ENCODE measurements at regions not wholly inside any gene's neighbourhood (a gene's known extent, or its start where the extent isn't known, plus 50 kb on each side); places are given as distances from the start of the nearest gene placed in this dataset.

DNA sequence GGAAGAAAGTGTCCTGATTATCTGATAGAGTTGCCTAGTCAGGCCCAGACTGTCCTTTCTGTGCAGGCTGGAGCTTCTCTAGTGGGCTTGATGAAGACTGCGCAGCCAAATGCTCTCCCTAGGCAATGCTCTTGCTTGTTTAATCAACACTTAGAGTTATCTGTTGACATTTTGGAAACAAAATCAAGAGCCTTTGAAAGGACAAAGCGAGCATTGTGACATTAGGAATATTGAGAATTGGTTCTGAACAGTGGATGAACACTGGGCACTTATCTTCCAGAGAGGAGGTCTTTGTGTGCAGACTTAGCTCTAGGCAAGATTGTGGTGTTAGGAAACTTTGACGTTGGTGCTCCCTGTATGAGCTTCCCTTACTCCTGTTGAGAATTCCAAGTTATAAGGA lies 94.5 kb downstream of the DNTTIP2 start:
- POLR2A ChIA-PET: no interaction called here
- Histone ChIP-seq H3K27me3 (replicated peaks in 2 of 5; ENCODE audit: control insufficient read depth in 4 of 5, insufficient read depth in 5 of 5, low read length in 4 of 5) (no peaks in the 10 kb centered on the region), H3K4me1 (ENCODE audit: control extremely low read depth in 1 of 4, control insufficient read depth in 4 of 4, insufficient read depth in 4 of 4, low read length in 3 of 4) (no peaks in the 10 kb centered on the region), H3K36me3 (ENCODE audit: control insufficient read depth in 4 of 4, insufficient read depth in 4 of 4, low read length in 3 of 4) (no peaks in the 10 kb centered on the region), H3K4me3 (ENCODE audit: control insufficient read depth in 1 of 7, extremely low read depth in 1 of 7, insufficient read depth in 4 of 7, low read depth in 2 of 7, low read length in 6 of 7) (no peak overlapping the region), H3K27ac (ENCODE audit: insufficient read depth in 1 of 2, low read depth in 1 of 2, low read length in 2 of 2, poor library complexity in 1 of 2, severe bottlenecking in 2 of 2) (no peak overlapping the region), H3K9me3 (ENCODE audit: control extremely low read depth in 1 of 5, control insufficient read depth in 4 of 5, insufficient read depth in 2 of 5, low read depth in 1 of 5, low read length in 4 of 5) (peaks cover 0 to 11% (median under 1%) of the 10 kb centered on the region in 5 experiments)
- 100% methylated on average over 2 of the region's 3 CpGs for WGBS (ENCODE audit: insufficient coverage)
- no peak for DNase-seq
- CTCF ChIA-PET: no interaction called here

DNA sequence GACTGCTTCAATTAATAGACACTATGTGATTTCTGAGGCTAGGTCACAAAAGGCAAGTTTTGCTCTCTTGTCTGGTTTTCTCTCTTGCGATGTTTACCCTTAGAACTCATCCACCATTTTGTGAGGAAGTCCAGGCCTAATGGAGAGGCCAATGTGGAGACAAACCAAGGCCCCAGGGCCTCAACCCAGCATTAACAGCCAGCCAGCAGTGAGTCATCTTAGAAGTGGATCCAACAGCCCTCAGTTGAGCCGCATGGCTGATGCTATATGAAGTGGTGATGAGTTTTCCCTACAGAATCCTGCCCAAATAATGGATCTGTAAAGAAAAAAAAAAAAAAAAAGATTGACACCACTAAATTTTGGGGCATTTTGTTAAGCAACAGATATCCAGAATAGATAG lies 95.1 kb downstream of the DNTTIP2 start:
- ChIA-PET POLR2A (no interaction called here), CTCF (no interaction called here)
- no peaks in the 10 kb centered on the region for H3K4me1 ChIP-seq (ENCODE audit: control extremely low read depth in 1 of 4, control insufficient read depth in 4 of 4, insufficient read depth in 4 of 4, low read length in 3 of 4)
- WGBS (ENCODE audit: insufficient coverage): 100% methylated on average over 1 of the region's 2 CpGs
- no peaks in the 10 kb centered on the region for H3K36me3 ChIP-seq (ENCODE audit: control insufficient read depth in 4 of 4, insufficient read depth in 4 of 4, low read length in 3 of 4)
- H3K27ac ChIP-seq (ENCODE audit: insufficient read depth in 1 of 2, low read depth in 1 of 2, low read length in 2 of 2, poor library complexity in 1 of 2, severe bottlenecking in 2 of 2): no peak overlapping the region
- peaks cover 0 to 5% (median 0%) of the 10 kb centered on the region in 5 experiments for H3K9me3 ChIP-seq (ENCODE audit: control extremely low read depth in 1 of 5, control insufficient read depth in 4 of 5, insufficient read depth in 2 of 5, low read depth in 1 of 5, low read length in 4 of 5)
- no peak overlapping the region for H3K4me3 ChIP-seq (ENCODE audit: control insufficient read depth in 1 of 7, extremely low read depth in 1 of 7, insufficient read depth in 4 of 7, low read depth in 2 of 7, low read length in 6 of 7)
- no peaks in the 10 kb centered on the region for H3K27me3 ChIP-seq (replicated peaks in 2 of 5; ENCODE audit: control insufficient read depth in 4 of 5, insufficient read depth in 5 of 5, low read length in 4 of 5)
- DNase-seq: no peak

DNA sequence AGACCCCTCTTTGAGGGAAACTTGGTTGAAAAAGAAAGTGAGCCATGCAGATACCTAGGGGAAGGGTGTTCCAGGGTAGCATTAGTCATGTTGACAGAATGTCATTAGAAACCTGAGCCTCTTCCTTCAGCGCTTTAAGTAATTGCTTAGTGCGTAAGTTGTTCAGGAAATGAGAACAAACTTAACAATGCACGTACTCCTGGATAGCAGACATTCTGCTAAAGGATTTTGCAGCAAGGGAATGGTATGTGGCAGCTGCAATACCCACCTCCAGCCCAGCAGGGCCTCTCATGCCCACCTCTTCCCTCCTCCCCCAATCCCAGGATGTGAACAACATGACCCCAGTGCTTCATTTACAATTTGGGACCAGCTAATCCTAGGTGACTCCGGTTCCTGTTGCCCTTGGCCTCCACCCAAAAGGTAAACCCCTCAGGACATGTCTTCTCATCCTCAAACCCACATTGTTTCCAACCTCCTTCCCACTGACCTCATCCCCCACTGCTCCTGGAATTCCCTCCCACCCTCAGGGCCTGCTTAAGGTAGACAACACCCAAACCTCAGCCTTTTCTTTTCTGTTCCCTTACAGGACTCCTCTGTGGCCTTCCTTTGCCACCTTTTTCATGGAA lies 98.0 kb upstream of the BCAR3 start:
- Histone ChIP-seq H3K27me3 (replicated peaks in 2 of 5; ENCODE audit: control insufficient read depth in 4 of 5, insufficient read depth in 5 of 5, low read length in 4 of 5) (no peaks in the 10 kb centered on the region), H3K36me3 (ENCODE audit: control insufficient read depth in 4 of 4, insufficient read depth in 4 of 4, low read length in 3 of 4) (no peaks in the 10 kb centered on the region), H3K9me3 (ENCODE audit: control extremely low read depth in 1 of 5, control insufficient read depth in 4 of 5, insufficient read depth in 2 of 5, low read depth in 1 of 5, low read length in 4 of 5) (no peaks in the 10 kb centered on the region), H3K4me3 (ENCODE audit: control insufficient read depth in 1 of 7, extremely low read depth in 1 of 7, insufficient read depth in 4 of 7, low read depth in 2 of 7, low read length in 6 of 7) (no peak overlapping the region), H3K4me1 (ENCODE audit: control extremely low read depth in 1 of 4, control insufficient read depth in 4 of 4, insufficient read depth in 4 of 4, low read length in 3 of 4) (no peaks in the 10 kb centered on the region), H3K27ac (ENCODE audit: insufficient read depth in 1 of 2, low read depth in 1 of 2, low read length in 2 of 2, poor library complexity in 1 of 2, severe bottlenecking in 2 of 2) (no peak overlapping the region)
- 100% methylated on average over 2 of the region's 4 CpGs for WGBS (ENCODE audit: insufficient coverage)
- ChIA-PET CTCF (interaction anchor here (1.8 kb wide), 1 partner anchor 34 kb away, joined by 4 read pairs; no protein-coding TSS in a partner anchor), POLR2A (interaction anchor here (0.7 kb wide), 1 partner anchor 39 kb away, joined by 4 read pairs; no protein-coding TSS in a partner anchor)
- DNase-seq: no peak

DNA sequence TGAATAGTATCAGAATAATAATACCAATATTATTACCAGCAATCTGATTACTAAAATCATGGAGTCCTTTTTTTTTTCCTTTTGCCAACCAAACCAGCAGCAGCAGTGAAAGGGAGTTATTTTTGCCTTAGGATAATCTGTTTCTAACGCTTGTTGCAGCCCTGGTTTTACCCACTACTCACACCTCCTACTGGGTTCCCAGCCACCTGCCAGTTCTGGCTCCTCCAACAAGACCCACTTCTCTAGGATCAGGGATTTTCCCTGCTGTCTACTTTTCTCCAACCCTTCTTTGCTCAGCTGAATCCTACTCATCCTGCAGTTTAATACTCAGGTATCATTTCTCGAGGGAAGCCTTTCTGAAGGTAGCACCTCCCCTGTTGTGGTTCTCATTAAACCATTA lies 96.8 kb upstream of the BCAR3 start:
- ChIA-PET CTCF (interaction anchor here (1.8 kb wide), 1 partner anchor 35 kb away, joined by 4 read pairs; no protein-coding TSS in a partner anchor), POLR2A (interaction anchor here (0.8 kb wide), 1 partner anchor 805 kb away, joined by 3 read pairs; no protein-coding TSS in a partner anchor)
- Histone ChIP-seq H3K4me3 (ENCODE audit: control insufficient read depth in 1 of 7, extremely low read depth in 1 of 7, insufficient read depth in 4 of 7, low read depth in 2 of 7, low read length in 6 of 7) (no peak overlapping the region), H3K27me3 (replicated peaks in 2 of 5; ENCODE audit: control insufficient read depth in 4 of 5, insufficient read depth in 5 of 5, low read length in 4 of 5) (no peaks in the 10 kb centered on the region), H3K4me1 (ENCODE audit: control extremely low read depth in 1 of 4, control insufficient read depth in 4 of 4, insufficient read depth in 4 of 4, low read length in 3 of 4) (no peaks in the 10 kb centered on the region), H3K27ac (ENCODE audit: insufficient read depth in 1 of 2, low read depth in 1 of 2, low read length in 2 of 2, poor library complexity in 1 of 2, severe bottlenecking in 2 of 2) (no peak overlapping the region), H3K9me3 (ENCODE audit: control extremely low read depth in 1 of 5, control insufficient read depth in 4 of 5, insufficient read depth in 2 of 5, low read depth in 1 of 5, low read length in 4 of 5) (no peaks in the 10 kb centered on the region), H3K36me3 (ENCODE audit: control insufficient read depth in 4 of 4, insufficient read depth in 4 of 4, low read length in 3 of 4) (no peaks in the 10 kb centered on the region)
- no peak for DNase-seq
- WGBS (ENCODE audit: insufficient coverage): 100% methylated on average over 1 of the region's 2 CpGs

DNA sequence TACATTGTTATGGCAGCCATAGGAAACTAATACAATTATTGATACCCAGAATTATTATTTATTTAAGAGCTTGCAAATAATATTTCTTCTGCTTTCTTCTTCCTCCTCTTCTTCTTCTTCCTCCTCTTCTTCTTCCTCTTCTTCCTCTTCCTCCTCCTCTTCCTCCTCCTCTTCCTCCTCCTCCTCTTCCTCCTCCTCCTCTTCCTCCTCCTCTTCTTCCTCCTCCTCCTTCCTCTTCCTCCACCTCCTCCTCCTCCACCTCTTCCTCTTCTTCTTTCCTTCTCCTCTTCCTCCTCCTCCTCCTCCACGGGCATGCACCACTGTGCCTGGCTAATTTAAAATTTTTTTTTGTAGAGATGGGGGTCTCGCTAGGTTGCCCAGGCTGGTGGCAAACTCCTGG lies 95.6 kb upstream of the BCAR3 start:
- WGBS (ENCODE audit: insufficient coverage): 100% methylated on average over 1 of the region's 2 CpGs
- Histone ChIP-seq H3K9me3 (ENCODE audit: control extremely low read depth in 1 of 5, control insufficient read depth in 4 of 5, insufficient read depth in 2 of 5, low read depth in 1 of 5, low read length in 4 of 5) (no peaks in the 10 kb centered on the region), H3K4me3 (ENCODE audit: control insufficient read depth in 1 of 7, extremely low read depth in 1 of 7, insufficient read depth in 4 of 7, low read depth in 2 of 7, low read length in 6 of 7) (no peak overlapping the region), H3K27me3 (replicated peaks in 2 of 5; ENCODE audit: control insufficient read depth in 4 of 5, insufficient read depth in 5 of 5, low read length in 4 of 5) (no peaks in the 10 kb centered on the region), H3K36me3 (ENCODE audit: control insufficient read depth in 4 of 4, insufficient read depth in 4 of 4, low read length in 3 of 4) (no peaks in the 10 kb centered on the region), H3K4me1 (ENCODE audit: control extremely low read depth in 1 of 4, control insufficient read depth in 4 of 4, insufficient read depth in 4 of 4, low read length in 3 of 4) (no peaks in the 10 kb centered on the region), H3K27ac (ENCODE audit: insufficient read depth in 1 of 2, low read depth in 1 of 2, low read length in 2 of 2, poor library complexity in 1 of 2, severe bottlenecking in 2 of 2) (no peak overlapping the region)
- DNase-seq: no peak
- ChIA-PET CTCF (no interaction called here), POLR2A (no interaction called here)

DNA sequence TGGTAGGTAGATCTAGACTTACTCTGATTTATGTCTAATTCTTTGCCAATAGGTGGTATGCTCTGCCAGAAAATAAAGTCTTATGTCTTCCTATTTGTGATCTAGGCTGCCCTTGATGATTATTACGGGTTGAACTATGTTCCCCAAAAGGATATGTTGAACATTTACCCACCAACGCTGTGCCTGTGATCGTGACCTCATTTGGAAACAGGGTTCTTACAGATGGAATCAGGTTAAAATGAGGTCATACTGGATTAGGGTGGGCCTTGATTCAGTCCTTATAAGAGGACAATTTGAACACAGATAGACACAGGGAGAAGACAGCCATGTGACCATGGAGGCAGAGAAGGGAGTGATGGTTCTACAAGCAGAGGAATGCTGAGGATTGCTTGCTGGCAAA lies 95.1 kb upstream of the BCAR3 start:
- no peak overlapping the region for H3K27ac ChIP-seq (ENCODE audit: insufficient read depth in 1 of 2, low read depth in 1 of 2, low read length in 2 of 2, poor library complexity in 1 of 2, severe bottlenecking in 2 of 2)
- POLR2A ChIA-PET: no interaction called here
- no peaks in the 10 kb centered on the region for H3K9me3 ChIP-seq (ENCODE audit: control extremely low read depth in 1 of 5, control insufficient read depth in 4 of 5, insufficient read depth in 2 of 5, low read depth in 1 of 5, low read length in 4 of 5)
- H3K4me3 ChIP-seq (ENCODE audit: control insufficient read depth in 1 of 7, extremely low read depth in 1 of 7, insufficient read depth in 4 of 7, low read depth in 2 of 7, low read length in 6 of 7): no peak overlapping the region
- 100% methylated on average over 2 of the region's 3 CpGs for WGBS (ENCODE audit: insufficient coverage)
- H3K27me3 ChIP-seq (replicated peaks in 2 of 5; ENCODE audit: control insufficient read depth in 4 of 5, insufficient read depth in 5 of 5, low read length in 4 of 5): no peaks in the 10 kb centered on the region
- H3K4me1 ChIP-seq (ENCODE audit: control extremely low read depth in 1 of 4, control insufficient read depth in 4 of 4, insufficient read depth in 4 of 4, low read length in 3 of 4): no peaks in the 10 kb centered on the region
- H3K36me3 ChIP-seq (ENCODE audit: control insufficient read depth in 4 of 4, insufficient read depth in 4 of 4, low read length in 3 of 4): no peaks in the 10 kb centered on the region
- CTCF ChIA-PET: no interaction called here
- DNase-seq: no peak

DNA sequence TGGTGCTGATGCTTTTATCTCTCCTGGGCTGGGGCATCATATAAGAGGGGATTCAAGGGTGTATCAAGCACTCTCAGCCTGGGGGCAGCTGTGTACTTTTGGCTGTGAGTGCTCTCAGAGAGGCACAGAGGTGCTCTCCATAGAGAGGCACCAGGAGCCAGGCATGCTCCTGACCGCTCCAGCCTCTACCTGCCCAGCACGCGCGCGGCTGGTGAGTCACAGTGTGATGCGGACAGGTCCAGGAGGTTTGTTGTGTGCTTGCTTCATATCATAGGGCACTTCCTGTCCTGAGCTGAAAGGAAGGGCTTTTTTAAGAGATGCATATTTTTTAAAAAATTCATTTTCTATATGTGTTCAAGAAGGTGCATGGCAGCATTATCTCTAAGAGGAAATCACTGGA lies 93.6 kb upstream of the BCAR3 start:
- CTCF ChIA-PET: interaction anchor here (0.6 to 1.1 kb wide), 3 partner anchors 11 to 98 kb away, joined by 3 read pairs; no protein-coding TSS in a partner anchor

More for the DNA sequence above, 93.6 kb upstream of the BCAR3 start:
- 100% methylated on average over 1 of the region's 6 CpGs for WGBS (ENCODE audit: insufficient coverage)
- Histone ChIP-seq H3K36me3 (ENCODE audit: control insufficient read depth in 4 of 4, insufficient read depth in 4 of 4, low read length in 3 of 4) (no peaks in the 10 kb centered on the region), H3K9me3 (ENCODE audit: control extremely low read depth in 1 of 5, control insufficient read depth in 4 of 5, insufficient read depth in 2 of 5, low read depth in 1 of 5, low read length in 4 of 5) (no peaks in the 10 kb centered on the region), H3K4me1 (ENCODE audit: control extremely low read depth in 1 of 4, control insufficient read depth in 4 of 4, insufficient read depth in 4 of 4, low read length in 3 of 4) (no peaks in the 10 kb centered on the region), H3K27me3 (replicated peaks in 2 of 5; ENCODE audit: control insufficient read depth in 4 of 5, insufficient read depth in 5 of 5, low read length in 4 of 5) (no peaks in the 10 kb centered on the region), H3K4me3 (ENCODE audit: control insufficient read depth in 1 of 7, extremely low read depth in 1 of 7, insufficient read depth in 4 of 7, low read depth in 2 of 7, low read length in 6 of 7) (no peak overlapping the region), H3K27ac (ENCODE audit: insufficient read depth in 1 of 2, low read depth in 1 of 2, low read length in 2 of 2, poor library complexity in 1 of 2, severe bottlenecking in 2 of 2) (no peak overlapping the region)
- no peak for DNase-seq
- POLR2A ChIA-PET: no interaction called here

Measured in common myeloid progenitor, CD34-positive (primary cell).